HG03066 (cell line): ENCODE measurements at regions not wholly inside any gene's neighbourhood (a gene's known extent, or its start where the extent isn't known, plus 50 kb on each side); places are given as distances from the start of the nearest gene placed in this dataset.
"Not testable (repeated sequence)": the region's sequence is repeated elsewhere in the genome, so short reads cannot be mapped to it uniquely, and the experiment has no call there.

Experiments used
- ATAC-seq: cut with Tn5 transposase; IDR thresholded peaks from one replicate; pipeline ENCODE4 v1.9.1; 2021; ENCODE audit warnings: low read depth; ENCODE audit not compliant: unreplicated experiment

DNA sequence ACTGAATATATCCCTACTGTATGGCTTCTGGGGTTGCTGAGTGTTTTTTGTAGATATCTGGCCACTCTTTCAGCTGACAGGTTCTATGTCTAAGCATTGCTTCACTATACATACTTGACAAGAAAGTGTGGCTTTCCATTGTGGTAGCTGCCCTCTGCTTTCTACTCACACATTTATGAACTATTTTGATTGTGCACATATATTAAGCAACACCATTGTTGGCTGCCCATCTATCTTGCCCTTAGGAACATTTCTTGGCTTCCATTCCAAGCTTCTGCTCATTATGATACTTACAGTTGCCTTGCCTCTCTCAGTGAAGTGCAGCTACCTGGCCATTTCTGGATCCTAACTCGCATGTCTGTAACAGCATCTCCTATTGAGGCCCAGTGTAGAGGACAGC lies 153.6 kb upstream of the MOCS2 start:
- ATAC-seq, result no peak

DNA sequence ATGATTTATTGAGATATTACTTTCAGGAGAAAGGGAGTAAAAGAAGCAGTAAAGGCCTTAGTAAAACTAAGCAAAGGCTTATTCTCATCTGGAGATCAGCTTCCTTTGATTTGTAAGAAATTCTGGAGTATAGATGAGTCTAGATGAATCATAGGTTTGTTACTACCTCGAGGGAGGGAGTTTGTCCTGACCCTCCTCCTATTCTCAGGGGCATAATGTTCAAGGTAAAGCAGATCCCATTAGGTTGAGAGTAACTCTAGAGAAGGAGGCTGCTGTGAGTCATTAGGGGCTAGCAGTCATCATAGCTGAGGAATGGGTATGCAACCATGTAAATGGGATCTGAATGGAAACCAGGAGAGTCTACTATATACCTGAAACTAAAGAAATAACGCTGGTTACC lies 155.5 kb upstream of the MOCS2 start:
- ATAC-seq, result no peak

DNA sequence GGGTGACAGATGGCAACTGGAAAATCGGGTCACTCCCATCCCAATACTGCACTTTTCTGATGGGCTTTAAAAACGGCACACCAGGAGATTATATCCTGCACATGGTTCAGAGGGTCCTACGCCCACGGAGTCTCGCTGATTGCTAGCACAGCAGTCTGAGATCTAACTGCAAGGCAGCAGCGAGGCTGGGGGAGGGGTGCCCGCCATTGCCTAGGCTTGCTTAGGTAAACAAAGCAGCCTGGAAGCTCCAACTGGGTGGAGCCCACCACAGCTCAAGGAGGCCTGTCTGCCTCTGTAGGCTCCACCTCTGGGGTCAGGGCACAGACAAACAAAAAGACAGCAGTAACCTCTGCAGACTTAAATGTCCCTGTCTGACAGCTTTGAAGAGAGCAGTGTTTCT lies 158.7 kb upstream of the MOCS2 start:
- ATAC-seq, result not testable (repeated sequence)

DNA sequence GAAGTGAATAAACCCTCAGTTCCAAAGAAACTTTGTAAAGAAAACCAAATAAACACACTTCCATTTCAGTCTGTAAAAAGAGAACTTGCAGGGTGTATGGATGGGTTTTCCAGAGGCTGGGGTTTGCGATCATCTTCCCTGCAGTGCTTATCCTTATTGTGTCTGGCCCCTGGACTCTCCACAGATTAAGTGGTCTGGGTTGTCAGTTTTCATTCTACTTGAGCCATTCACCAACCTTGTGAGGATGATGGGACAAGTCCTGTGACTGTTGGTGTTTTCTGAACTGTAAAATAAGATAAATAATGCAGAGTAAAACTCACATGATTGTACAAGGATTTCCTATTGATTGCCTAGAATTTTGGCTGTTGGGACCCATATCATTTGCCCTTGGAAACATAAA lies 166.1 kb upstream of the MOCS2 start:
- ATAC-seq, result no peak

DNA sequence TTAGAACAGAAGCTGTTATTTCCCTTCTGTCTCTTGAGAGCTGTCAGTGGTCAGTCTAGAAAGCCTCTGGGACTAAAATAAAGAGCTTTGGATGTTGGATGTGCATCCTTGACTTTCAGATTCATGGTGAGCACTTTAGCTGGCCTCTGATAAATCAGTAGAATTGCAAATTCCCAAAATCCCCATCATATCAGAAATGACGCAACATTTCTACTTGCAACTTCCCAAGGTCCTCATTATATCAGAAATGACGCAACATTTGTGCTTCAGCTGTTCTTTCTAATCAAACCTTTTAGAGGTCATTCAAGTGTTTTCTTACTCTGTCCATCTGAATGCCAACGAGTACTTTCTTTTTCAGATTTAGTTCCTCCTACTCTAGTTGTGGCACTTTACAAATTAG lies 167.3 kb upstream of the MOCS2 start:
- no peak for ATAC-seq

DNA sequence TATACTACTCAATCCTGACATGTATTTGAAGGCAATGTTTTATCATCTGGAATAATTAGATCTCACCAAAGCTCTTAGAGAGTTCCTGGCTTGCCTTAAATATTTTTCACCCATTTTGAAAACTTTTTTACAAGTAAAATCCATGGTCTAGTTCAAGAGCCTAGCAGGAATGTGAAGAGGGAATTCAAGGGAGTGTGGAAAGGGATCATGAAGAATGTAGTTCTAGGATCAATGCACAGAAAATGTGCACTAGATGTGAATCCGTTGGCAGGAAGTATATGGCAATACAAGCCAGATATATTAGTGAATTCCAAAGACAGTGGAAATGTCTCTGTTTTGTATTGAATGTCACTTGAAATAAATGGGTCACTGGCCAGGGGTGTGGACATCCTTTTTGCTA lies 167.9 kb upstream of the MOCS2 start:
- ATAC-seq, result no peak

DNA sequence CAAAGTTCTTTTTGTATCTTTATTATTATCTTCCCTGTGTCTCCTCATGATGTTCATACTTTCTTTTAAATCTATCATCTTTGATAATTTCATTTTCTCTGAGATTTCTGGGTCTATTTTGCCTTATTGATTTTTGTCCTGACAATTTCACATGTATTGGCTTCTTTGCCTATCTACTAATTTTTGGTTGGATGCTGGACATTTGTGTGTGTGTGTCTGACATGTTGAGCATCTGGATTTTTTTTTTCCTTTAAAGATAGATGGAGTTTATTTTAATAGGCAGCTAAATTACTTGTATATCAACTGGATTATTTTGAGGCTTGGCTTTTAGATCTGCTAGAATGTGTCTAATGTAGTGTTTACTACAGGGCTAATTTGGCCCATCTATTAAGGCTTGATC lies 178.0 kb upstream of the MOCS2 start:
- no peak for ATAC-seq

DNA sequence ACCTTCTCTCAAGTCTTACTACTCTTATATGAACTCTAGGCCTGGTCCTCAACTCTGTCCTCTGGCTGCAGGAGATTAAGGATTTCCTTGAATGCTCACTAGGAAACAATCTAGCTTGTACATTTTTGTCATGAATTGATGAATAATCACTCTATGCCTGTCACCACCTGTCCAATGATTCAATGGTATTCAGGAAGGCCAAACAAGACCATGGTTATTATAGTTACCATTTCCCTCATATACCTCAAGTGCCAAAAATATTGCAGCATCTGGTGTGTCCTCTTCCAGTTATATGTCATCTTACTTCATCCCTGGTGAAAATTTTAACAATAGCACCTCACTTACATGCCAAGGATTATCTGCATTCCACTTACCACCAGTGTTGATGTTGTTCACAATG lies 179.0 kb upstream of the MOCS2 start:
- no peak for ATAC-seq

DNA sequence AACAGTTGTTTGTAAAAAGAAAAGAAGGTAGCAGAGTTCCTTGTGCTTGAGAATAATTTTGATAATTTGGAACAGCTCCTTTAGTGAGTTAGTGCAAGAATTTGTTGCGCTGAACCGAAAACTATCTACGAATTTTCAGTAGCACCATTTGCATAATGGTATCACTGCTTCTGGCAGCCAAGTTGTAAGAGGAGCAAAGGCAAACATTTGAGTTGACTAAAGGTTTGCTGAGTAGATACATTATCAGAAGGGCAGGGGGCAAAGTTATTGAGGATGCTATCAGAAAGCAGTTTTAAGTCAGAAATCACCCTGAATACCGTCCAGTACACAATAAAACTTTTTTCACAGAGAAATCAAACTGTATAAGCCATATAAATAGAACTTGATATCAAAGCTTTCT lies 181.5 kb upstream of the MOCS2 start:
- no peak for ATAC-seq

DNA sequence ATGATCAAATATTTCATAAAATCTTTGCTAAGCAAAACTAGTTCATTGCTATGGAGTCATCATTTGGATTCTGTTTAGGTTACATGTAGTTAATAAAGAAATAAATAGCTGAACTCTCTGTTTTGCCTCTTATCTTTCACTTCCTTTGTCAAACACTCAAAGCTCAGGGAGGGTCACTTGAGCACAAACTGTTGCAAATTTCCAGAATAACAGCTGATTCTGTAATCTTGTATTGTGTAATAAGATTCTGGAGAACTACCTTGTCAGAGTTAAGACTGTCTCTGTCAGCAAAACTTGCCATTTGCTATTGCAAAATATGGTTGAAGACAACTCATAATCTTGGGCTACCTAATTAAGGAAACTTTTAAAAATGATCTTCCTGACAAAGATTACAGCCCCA lies 182.0 kb upstream of the MOCS2 start:
- ATAC-seq, result no peak

DNA sequence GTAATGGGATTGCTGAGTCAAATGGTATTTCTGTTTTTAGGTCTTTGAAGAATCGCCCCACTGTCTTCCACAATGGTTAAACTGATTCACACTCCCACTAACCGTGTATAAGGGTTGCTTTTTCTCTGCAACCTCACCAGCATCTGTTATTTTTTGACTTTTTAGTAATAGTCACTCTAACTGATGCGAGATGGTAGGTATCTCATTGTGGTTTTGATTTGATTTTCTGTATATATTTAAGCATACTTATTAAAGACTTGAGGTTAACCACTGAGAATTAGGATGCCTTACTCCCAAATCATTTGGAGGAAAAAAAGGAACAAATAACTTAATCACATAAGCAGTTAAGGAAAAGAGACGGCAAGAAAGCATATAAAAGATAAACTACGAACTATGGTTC lies 181.6 kb upstream of the FST start:
- ATAC-seq, result no peak

DNA sequence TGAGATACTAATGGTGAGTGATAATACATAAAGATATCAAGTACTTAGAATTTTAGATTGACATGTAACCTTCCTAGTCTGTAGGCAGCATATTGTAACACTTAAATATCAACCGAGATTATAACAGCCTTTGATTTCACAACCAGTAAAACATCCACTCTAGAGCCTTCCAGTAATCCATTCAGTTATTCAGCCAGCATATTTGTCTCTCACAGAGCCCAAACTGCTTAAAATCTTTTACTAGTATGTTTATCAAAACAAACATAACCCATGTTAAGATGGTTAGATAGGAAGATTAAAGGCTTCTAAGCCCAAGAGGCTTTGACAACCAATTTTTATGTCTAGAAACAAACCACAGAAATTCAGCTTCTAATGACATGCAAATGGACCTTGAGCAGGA lies 177.9 kb upstream of the FST start:
- no peak for ATAC-seq

DNA sequence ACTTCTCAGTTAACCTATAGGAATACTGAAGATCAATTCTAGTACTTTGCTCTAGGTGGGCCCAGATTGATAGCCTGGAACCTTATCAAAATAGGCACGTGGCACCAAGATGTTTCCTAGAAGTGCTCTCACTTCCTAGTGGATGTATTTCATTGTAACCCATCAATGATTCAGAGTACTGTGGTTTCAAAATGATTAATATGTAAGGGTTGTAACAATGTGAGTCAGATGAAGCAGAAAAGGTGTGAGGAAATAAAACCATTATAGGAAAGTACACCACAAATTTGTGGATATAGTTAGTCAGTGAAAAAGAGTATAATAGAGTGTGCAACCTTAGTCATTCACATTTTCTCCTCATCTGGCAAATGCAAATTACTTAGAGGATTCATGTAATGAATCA lies 177.3 kb upstream of the FST start:
- ATAC-seq, result no peak

DNA sequence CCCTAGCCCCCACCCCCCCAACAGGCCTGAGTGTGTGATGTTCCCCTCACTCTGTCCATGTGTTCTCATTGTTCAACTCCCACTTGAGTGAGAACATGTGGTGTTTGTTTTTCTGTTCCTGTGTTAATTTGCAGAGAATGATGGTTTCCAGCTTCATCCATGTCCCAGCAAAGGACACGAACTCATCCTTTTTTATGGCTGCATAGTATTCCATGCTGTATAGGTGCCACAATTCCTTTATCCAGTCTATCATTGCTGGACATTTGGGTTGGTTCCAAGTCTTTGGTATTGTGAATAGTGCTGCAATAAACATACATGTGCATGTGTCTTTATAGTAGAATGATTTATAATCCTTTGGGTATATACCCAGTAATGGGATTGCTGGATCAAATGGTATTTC lies 175.1 kb upstream of the FST start:
- not testable (repeated sequence) for ATAC-seq

DNA sequence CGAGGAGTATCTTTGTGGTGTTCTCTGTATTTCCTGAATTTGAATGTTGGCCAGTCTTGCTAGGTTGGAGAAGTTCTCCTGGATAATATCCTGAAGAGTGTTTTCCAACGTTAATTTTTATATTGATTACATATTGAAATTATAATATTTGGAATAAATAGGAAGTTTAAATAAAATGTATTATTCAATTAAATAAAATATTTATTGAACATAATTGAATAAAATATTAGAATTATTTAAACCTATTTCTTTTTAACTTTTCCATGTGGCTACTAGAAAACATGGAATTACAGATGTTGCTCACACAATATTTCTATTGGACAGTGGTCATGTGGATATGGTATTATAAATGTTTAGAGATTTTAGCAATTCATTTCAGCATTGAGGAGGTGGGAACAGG lies 170.8 kb upstream of the FST start:
- no peak for ATAC-seq

DNA sequence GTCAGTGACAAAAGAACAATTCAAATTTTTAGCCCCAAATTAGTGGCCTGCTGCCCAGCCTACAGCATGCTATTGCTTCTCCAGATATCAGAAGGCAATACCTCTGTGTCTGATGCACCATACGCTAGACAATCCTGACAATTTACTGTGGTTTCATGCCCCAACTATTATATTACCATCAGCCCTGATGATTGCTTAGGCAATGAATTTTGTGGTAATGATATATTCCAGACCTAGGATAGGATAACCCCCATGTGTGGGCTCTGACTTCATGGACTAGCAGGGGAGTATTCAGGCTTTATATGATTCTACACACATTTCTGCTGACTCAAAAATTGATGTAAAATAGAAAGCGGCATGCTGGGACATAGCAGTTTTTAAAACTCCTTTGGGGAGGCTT lies 168.7 kb upstream of the FST start:
- no peak for ATAC-seq

DNA sequence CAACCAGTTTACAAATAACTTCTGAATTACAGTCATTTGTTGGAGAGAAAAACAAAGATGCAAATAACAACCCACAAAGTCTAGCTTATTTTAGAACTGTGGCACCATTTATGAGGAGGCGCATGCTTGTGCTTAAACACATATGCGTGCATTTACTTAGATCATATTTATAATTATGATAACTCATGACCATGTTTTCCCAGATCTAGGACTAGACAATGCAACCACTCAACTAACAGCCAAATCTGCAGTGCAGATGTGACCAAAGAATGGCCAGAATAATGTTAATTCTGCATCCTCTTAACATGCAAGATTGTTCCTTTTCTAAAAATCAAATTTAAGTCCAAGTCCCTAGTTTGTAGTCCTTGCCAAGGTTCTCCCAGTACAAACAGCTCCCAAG lies 167.3 kb upstream of the FST start:
- no peak for ATAC-seq

DNA sequence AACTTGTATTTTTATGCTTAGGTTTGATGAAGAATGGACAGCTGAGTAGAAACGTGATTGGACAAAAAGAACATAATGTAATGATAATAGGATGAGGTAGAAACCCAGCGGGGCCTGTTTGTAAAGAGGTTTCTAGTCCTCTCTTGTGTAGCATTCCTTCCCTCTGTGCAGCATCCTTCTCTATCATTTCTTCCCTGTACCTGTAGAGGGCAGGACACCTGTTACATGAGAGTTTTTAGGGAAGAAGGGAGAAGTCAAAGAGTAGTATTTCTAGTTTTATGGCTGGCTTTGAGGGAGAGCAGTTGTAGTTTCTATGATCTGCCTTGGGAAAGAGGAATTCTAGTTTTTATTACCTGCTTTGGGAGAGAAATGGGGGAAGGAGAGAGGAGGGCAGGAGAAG lies 162.1 kb upstream of the FST start:
- no peak for ATAC-seq

DNA sequence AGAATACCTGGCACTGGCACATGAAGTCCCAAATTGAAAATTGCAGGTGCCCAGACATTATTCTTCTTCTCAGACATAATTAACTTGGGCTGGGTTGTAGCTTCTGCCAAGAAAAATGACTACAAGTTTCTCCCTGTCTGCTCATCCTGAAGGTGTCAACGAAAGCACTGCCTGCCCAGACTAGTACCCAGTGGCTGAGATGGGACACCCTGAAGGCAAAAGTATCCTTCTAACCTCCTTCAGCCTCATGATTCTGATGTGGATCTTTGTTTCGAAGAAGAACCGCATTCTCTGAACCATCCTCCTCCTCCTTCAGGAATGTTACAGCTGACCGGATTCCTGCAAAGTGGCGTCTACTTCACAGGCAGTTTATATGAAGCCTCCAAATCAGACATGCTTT lies 161.1 kb upstream of the FST start:
- no peak for ATAC-seq

DNA sequence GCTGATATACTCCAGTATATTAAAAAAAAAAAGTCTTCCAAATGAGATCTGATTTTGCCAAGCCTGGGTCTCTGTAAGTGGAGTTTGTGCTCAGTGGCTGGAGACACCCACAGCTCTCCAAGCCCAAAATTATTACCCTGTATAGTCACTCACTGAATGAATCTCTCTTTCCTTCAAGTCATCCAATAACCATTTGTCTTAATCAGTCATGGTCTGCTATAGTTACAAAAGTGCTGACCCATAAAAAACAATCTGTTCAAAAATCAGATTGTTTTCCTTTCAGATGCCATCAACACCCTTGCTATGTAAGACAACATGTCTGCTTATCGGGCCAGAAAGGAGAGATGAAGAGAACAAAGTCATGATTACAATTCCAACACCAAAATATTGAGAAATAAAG lies 159.4 kb upstream of the FST start:
- no peak for ATAC-seq

DNA sequence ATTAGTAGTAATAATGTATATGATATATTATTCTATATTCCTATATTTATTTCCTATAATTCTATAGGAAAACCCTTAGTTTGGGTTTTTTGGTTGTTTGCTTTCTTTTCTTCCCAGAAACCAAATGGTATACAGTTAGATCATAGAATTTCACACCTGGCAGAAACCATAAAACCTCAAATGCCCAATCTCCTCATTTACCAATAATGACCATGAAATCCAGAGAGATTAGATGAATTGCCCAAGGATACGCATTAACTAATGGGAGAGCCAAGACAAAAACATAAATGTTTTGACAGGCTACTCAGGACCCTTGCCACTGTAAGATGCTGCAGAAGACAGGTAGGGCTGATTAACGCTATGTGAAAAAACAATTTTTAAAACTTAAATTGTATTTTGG lies 158.7 kb upstream of the FST start:
- no peak for ATAC-seq

DNA sequence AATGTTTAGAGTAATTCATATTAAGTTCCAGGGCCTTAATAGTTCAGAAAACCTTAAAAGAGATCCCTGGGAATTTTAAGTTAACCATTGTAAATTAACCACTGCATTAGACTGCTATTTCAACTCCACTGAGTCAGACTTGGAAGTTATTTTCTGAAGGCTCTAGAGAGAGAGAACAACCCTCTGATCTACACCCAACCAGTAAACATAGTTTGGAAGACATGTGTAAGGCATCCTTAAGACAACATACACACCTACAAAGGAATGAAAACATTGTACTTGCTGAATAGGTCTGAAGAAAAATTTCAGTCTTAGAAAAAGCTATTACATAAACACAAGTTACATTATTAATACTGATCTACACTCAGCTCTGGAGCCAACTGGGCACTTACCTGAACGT lies 158.2 kb upstream of the FST start:
- ATAC-seq, result no peak

DNA sequence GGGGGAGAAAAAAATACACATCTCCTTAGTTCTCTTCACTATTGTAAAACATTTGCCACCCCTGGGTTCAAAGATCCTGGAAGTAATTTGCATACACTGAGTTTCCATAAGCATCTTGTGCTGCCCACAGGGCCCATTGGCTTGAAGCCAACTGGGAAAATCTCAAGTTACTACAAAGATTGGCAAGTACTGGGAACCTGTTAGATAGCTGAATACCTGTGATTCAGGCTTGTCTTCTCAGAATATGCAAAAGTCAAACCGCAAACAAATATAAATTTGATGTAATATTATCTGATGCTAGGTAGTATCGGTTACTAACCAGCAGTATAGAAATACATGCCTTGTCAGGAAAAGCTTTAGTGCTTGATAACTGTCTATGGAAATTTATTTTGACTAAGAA lies 156.9 kb upstream of the FST start:
- ATAC-seq, result no peak
